ENCODE measurements at regions not wholly inside any gene's neighbourhood (a gene's known extent, or its start where the extent isn't known, plus 50 kb on each side); places are given as distances from the start of the nearest gene placed in this dataset.
"Not testable (repeated sequence)": the region's sequence is repeated elsewhere in the genome, so short reads cannot be mapped to it uniquely, and the experiment has no call there.

GRCh38 chr2:166831930-166832329 lies 56.4 kb upstream of the XIRP2 start:
- DNase-seq, result no peak

- no peak for DNase-seq
Measured at GRCh38 chr2:166825914-166826313, 62.4 kb upstream of the XIRP2 start.

- no peak for DNase-seq
Measured at GRCh38 chr2:166814335-166814734, 73.9 kb upstream of the XIRP2 start.

GRCh38 chr2:166812166-166812891 lies 76.0 kb upstream of the XIRP2 start:
- no peak for DNase-seq

DNA sequence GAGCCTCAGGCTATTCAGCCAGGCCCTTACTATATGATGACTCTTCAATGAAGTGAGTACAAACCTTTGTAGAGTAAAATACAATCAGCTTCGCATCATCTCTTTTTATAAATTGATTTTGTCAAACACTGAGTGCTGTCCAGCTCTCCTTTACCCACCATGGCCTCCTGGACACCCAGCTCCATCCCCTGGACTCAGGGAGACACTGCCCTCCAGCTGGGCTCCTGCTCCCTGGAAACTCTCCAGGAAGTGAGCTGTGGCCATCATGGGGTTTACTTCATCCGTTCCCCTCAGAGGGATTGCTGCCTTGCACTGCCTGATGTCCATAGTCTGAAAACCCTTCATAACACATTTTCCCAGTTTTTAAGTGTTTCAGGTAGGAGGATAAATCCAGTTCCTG lies 82.5 kb upstream of the XIRP2 start:
- no peak for DNase-seq

- DNase-seq, result no peak
Measured at GRCh38 chr2:166803373-166804000, 84.8 kb upstream of the XIRP2 start.

DNA sequence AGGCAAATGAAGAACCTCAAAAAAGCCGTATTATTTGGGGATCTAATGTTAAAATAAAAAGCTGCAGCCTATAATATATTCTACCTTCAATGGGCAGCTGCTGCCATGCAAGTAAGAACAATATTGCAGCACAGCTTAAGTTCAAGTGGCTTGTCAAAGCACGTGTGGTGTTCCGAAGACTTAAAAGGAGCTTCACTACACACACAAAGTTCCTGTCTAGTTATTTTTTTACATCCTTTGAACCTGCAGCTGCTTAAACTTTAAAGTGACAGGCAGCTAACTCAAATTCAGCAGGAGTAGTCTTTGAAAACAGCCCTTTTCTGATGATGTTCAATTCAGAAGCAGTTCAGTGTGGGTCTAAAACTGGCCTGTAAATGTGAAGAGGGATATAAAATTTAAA lies 85.8 kb upstream of the XIRP2 start:
- DNase-seq, result no peak

DNA sequence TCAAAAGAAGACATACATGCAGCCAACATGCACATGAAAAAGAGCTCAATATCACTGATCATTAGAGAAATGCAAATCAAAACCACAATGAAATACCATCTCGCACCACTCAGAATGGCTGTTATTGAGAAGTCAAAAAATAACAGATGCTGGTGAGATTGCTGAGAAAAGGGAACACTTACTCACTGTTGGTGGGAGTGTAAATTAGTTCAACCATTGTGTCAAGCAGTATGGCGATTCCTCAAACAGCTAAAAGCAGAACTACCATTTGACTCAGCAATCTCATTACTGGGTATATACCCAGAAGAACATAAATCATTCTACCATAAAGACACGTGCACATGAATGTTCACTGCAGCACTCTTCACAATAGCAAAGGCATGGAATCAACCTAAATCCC lies 95.5 kb upstream of the XIRP2 start:
- DNase-seq, result peak in 1 of 5 donors; percentile 0

- no peak for DNase-seq
Measured at GRCh38 chr2:166786707-166787106, 101.6 kb upstream of the XIRP2 start.

- DNase-seq, result no peak
Measured at GRCh38 chr2:166784296-166784946, 103.9 kb upstream of the XIRP2 start.

GRCh38 chr2:166775176-166775575 lies 113.1 kb upstream of the XIRP2 start:
- no peak for DNase-seq

DNA sequence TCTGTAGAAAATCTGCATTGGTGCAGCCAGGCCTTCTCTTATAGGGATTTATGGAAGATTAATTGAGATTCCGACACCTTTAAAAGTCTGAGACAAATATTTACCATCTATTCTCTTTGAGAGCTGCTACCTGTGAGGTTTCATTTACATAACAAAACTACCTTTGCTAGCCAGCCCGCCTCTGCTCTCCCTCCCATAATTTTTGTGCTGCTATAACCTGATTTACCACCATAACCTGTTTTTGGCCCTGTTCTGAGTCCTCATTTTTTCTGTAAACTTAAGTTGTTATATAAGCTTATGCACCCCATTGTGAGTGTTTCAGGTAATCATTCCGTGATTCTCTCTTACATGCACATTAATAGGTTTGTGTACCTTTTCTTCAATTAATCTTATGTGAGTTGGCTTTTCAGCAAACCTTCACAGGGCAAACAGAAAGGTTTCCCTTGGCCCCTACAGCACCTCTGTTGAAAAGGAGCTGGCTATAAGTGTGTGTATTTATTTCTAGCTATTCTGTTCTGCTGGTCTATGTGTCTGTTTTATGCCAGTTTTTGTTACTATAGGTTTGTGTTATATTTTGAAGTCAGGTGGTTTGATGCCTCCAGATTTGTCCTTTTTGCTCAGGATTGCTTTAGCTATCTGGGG lies 114.9 kb upstream of the XIRP2 start:
- no peak for DNase-seq

GRCh38 chr2:166768393-166769123 lies 119.7 kb upstream of the XIRP2 start:
- DNase-seq, result no peak

- DNase-seq, result not testable (repeated sequence)
Measured at GRCh38 chr2:166766769-166767322, 121.4 kb upstream of the XIRP2 start.

DNA sequence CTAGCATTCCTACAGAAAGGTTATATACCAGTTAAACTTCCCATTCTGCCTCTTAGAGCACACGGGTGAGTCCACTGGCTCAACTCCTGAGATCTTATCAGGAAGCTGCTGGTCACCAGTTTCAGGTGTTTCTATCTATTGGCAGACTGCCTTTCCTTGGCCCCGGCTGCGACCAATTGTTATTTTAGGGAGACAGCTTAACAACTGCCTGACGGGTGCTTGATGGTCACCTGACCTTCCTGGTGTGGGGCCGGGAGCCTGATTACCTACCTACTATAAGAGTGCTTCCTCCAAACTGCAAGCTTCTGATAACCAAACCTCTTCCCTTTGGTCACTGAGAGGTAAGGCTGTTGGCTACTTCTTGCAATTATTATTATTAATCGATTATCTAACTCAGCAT lies 122.1 kb upstream of the XIRP2 start:
- no peak for DNase-seq

GRCh38 chr2:166765141-166765540 lies 123.1 kb upstream of the XIRP2 start:
- DNase-seq, result no peak

GRCh38 chr2:166764702-166765101 lies 123.6 kb upstream of the XIRP2 start:
- no peak for DNase-seq

DNA sequence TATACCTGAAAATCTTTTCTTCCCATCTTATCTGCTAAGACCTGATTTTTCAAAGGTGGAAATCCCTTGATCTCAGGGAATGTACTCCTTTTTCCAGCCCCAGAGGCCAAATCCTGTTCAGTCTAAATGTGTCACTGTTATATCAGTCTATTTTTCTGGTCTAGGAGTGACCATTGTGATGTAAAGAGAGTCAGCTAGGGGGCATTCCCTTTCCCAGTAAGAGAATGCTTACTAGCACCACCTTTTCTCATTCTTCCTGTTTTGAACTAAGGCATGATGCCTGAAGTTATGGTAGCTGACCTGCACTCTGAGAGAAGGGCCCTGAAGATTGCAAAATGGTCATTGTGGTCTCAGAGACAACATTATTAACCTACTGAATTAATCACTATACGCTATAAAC lies 124.1 kb upstream of the XIRP2 start:
- no peak for DNase-seq

GRCh38 chr2:166762746-166763145 lies 125.5 kb upstream of the XIRP2 start:
- no peak for DNase-seq

- DNase-seq, result no peak
Measured at GRCh38 chr2:166758956-166759355, 129.3 kb upstream of the XIRP2 start.

- DNase-seq, result no peak
Measured at GRCh38 chr2:166750624-166751023, 137.7 kb upstream of the XIRP2 start.

DNA sequence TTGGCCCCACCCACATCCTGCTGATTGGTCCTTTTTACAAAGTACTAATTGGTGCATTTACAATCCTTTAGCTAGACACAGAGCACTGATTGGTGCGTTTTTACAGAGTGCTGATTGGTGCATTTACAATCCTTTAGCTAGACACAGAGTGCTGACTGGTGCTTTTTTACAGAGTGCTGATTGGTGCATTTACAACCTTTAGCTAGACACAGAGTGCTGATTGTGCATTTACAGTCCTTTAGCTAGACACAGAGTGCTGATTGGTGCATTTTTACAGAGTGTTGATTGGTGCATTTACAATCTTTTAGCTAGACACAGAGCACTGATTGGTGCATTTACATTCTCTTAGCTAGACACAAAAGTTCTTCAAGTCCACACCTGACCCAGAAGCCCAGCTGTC lies 144.2 kb upstream of the XIRP2 start:
- not testable (repeated sequence) for DNase-seq

DNA sequence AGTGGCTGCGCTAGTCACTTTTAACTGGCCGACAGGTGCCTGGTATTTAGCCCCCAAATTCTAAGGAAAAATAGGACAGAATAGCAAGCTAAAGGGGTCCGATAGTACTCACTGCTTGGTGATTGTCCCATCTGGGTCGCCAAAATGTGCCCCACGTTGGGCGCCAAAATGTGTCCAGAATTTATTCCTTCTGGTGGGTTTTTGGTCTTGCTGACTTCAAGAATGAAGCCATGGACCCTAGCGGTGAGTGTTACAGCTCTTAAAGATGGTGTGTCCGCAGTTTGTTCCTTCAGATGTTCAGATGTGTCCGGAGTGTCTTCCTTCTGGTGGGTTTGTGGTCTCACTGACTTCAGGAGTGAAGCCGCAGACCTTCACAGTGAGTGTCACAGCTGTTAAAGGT lies 144.8 kb upstream of the XIRP2 start:
- not testable (repeated sequence) for DNase-seq
